T-helper 2 cell treated with Interferon-gamma antibody and Interleukin-4, amounts not matched to agents 100 ng/mL and 5 ng/mL, for 36 hours (primary cell): ENCODE measurements at regions not wholly inside any gene's neighbourhood (a gene's known extent, or its start where the extent isn't known, plus 50 kb on each side); places are given as distances from the start of the nearest gene placed in this dataset.

ENCODE experiments used
- intact Hi-C: fragments of 100-400 bp; cut with micrococcal nuclease; formaldehyde crosslinking; loops from one replicate; pipeline ENCODE4 v1.15.1; 2023

- intact Hi-C loops, result no loop called here
Measured at GRCh38 chr17:74077231-74077630, 126.2 kb upstream of the RPL38 start.

DNA sequence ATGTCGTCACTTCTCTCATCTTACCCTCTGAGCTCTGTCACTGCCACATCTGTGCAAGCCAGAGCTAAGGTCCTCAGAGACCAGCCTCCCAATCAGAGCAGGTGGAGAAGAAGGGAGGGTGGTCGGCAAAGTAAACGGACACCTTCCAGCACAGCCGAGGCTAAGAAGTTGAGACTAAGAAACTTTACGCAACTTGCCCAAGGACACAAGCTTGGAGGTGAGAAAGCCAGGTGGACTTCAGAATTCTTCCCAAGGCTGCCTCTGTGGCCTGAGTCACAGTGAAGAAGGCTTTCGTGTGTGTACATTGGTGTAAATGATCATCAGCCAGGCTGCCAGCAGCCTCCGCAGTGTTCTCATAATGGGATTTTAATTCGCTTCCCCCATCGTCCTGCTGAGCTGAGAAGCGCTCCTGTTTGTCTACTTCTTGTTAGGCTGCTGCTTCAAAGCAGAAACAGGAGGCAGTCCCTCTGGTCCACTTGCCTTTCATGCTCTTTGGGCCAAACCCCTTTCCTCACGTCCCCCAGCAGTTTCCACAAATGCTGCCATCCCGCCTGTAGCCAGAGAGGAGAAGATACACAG is 125.0 kb upstream of the RPL38 start:
- intact Hi-C loops, result no loop called here

DNA sequence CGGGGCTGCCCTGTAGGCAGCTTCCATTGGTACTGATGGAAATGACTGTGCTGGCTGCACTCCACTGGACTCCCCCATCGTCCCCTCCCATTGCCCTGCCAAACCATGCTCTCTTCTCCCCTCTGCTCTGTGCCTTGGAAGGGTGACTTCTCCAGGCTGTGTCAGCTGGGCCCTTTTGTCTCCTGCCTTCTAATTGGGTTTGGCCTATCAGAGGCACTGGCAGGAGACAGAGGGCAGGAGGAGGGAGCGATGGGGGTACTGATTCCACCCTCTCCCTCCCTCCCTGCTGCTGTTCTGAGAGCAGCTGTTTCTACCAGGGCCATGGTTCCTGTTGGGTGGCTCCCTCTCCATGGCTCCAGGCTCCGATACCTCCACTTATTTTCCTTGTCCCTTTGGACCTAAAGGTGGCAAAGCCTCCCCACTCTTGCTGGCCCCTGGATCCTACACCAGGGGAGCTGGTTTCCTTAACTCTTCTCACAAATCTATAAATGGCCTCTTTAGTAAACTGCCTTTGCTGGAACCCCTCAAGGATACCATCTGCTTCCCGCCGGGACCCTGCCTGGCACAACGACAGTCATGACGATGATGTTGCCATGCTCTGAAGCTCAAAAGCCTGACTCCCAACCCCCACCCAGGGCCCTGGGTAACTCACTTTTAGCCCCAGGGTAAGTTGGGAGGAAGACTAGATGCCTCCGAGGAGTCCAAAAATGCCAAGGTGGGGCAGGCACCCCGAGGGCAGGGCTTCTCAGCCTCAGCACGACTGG is 123.8 kb upstream of the RPL38 start:
- intact Hi-C loops, result no loop called here

DNA sequence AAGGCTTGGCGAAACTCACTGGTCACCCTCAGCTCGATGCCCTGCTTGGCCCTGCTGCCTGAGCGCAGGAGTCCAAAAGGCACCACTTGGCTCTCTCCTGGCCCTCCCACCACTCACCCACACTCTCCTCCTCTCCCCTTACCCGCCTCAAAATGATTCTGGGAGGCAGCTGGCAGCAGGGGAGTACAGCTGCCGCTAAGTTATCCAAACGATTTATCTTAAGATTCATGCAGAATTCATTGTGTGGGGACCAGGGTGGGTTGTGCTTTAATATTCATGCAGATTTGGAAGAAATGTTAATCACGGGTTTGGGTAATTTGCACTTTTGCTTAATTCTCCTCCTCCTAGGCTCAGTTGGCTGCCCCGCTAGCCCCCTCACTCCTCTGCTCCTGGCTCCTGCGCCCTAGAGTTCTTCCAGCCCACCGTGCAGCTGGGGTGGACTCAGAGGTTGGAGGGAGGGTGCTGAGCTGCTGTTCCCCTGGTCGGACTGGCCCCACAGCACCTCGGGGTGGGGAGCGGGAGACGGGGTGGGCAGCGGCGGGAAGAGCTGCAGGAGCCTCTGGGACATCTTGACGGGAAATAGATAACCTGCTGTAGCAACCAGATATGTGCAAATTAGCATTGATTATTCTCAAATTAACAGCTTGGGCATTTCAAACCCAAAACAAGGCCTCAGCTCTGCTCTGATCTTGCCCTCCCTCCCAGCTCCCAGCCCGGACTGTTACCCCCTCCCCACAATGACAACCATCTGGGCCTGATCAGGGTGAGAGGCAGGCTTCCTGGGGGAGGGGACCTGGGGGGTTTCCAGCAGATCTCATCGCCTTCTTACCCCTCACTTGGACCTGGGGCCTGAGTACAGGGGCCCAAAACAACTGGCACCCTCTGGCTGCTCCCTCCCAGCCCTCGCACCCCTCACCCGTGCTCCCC is 122.6 kb upstream of the RPL38 start:
- intact Hi-C loops, result no loop called here

GRCh38 chr17:74082886-74083285 is 120.6 kb upstream of the RPL38 start:
- intact Hi-C loops, result no loop called here

DNA sequence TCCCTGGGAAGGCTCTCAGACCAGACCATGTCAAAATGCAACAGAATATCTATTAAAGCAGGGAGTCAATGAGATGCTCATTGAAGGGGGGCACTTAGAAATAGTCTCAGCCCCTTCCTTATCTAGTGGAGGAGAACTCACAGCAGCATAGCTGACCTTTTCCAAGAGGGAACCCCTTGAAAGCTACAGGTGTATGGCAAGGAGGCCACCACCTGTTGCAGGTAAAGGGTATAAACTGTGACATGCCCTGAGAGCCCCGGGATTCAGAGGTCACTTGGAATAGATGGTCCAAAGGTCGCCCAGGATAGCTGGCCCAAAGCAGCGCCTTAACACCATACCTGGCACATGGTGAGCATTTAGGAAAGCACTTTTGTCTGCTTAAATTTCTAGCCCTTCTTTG is 120.2 kb upstream of the RPL38 start:
- intact Hi-C loops, result no loop called here

DNA sequence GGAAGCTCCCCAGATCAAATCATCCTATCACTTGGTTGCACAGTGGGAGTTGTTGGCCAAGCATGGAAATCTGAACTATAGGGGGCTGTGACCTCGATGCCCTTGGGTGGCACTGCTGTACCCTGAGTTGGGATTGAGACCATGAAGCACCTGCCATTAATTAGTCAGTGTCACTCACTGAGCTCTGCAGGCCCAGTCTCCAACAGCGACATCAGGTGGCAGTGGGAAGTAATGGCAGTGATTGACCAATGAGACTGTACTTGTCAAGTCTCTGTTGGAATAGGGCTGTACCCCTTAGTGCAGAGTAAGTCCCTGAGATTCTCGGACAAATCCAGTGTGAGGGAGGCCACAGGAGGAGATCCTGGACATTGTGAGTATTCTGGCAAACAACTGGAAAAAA is 118.0 kb upstream of the RPL38 start:
- intact Hi-C loops, result no loop called here

- intact Hi-C loops, result no loop called here
Measured at GRCh38 chr17:74087002-74087585, 116.4 kb upstream of the RPL38 start.

- intact Hi-C loops, result no loop called here
Measured at GRCh38 chr17:74088285-74088933, 115.1 kb upstream of the RPL38 start.

DNA sequence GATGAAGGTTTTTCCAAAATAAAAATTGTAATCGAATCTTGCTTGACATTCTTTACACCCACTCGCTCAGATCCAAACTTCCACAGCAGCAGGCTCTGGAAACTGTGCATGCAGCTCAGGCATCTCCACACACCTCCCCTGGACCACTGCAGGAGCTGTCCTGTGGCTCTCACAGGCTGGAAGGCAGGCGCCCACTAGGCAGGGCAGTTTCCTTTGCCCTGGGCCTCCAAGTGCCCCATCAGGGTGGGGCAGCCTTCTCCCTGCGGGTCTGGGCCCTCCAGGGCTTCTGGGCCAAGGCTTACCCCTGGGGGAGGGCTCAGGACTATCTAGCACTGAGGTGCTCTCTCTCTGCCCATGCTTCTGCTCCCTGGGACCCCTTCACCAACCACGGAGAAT is 114.5 kb upstream of the RPL38 start:
- intact Hi-C loops, result no loop called here

DNA sequence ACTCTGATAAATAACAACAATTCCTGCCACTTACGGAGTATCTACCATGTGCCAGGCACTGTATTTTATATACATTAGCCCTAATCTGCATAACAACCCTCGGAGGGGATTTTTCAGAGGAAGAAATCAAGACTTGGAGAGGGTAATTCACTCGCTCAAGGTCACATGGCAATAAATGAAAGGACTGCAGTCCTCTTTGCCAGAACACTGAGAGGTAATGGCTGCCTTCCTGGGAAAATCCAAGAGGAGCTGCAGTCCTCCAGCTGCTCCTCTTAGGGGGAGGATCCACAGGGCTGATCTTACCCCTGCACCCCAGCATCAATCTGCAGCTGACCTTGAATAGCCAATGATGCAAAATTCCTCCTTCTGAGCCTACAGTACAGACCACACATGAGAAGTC is 114.1 kb upstream of the RPL38 start:
- intact Hi-C loops, result no loop called here

GRCh38 chr17:74089869-74090464 is 113.5 kb upstream of the RPL38 start:
- intact Hi-C loops, result loop anchor here (2.0 kb wide), 1 partner anchor 113 kb away; the partner anchor contains the start of gene RPL38

DNA sequence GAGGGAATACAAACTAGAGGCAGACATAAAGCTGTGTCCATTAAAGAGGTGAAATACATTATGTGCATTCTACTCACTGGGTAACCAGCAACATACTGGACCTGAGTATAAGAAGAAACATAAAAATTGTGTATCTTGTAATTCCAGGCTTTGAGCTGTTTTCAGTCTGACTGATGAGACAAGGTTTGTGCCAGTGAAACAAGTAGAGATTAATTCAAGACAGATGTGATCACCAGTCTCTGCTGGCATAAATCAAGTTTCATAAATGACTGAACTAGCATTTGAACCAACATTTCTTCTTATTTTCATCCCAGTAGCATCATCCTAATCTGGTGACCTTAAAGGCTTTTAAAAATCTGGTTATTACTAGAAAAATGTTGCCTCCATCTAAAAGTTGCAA is 108.8 kb upstream of the RPL38 start:
- intact Hi-C loops, result no loop called here

DNA sequence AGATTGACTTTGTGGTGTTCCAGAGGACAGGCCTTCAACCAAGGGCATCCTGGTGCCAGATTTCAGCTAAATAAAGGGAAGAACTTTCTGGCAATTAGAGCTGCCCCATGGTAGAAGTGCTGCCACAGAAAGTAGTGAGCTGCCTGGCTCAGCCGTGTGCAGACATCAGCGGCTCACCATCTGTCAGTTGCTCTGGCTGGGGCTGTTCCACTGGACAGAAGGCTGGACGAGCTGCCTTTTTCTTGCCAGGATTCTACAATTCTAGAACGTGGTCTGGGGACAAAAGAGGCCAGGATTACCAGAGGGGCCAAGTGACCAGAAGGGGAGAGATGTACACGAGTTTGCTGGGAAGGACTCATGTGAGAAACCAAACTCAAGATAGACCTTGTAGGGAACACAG is 107.0 kb upstream of the RPL38 start:
- intact Hi-C loops, result no loop called here

- intact Hi-C loops, result no loop called here
Measured at GRCh38 chr17:74097450-74098135, 105.9 kb upstream of the RPL38 start.

- intact Hi-C loops, result no loop called here
Measured at GRCh38 chr17:74098136-74099024, 105.1 kb upstream of the RPL38 start.

DNA sequence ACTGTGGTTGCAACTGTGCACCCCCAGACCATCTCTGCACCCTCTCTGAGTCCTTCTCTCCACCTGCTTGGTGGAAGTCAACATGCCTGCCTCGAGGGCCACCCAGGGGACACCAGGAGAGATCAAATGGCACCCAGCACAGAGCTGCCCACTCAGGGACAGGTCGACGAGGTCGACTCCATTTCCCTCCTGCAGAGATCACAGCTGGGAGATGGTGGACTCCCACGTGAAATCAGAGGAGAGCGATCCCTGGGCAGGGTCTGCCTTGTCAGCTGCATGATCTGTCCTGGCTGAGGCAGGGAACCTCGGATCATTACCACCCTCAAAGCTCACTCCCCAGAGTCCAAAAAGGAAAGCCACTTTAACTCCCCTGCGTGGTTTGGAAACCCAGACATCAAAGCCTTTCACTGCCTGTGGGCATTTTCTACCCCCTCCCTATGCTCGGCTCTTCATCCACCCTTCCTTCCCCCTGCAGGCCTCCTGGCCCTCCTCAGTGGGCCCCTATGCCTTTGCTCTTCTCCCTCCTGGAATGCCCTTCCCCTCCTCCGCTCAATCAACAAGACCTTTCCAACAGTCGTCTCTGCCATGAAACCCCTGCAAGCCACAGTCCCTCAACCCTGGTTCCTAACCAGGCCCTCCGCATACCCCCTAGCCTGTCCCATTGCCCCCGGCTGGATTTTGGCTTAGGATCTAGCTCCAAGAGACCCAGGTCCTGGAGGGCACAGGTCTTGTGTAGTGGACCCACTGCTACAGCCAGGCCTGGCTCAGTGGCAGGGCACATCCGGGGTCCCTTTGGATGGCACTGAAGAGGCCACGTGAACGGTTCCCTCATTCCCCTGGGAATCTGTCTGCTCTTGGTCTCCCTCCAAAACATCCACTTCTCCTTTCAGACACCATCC is 103.8 kb upstream of the RPL38 start:
- intact Hi-C loops, result no loop called here

DNA sequence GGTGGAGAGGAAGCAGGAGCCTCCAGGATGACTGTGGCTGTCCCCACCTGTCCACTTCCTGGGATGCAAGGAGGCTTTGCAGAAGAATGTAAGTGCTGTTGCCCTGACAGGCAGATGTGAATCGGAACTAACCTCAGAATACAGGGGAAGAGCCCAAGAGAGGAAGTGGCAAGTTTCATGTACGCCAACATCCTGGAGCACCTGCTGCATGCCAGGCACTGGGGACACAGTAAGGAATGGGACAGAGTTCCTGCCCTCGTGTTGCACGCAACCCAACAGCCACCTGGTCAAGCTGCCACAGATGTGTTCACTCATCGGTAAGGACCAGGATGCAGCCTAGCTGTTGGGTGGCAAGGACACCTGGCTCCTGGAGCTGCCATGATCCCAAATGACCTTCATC is 98.6 kb upstream of the RPL38 start:
- intact Hi-C loops, result no loop called here
